Pons (tissue), 1 donor: ENCODE measurements at regions not wholly inside any gene's neighbourhood (a gene's known extent, or its start where the extent isn't known, plus 50 kb on each side); places are given as distances from the start of the nearest gene placed in this dataset.
"Not testable (repeated sequence)": the region's sequence is repeated elsewhere in the genome, so short reads cannot be mapped to it uniquely, and the experiment has no call there.

Experiments
- DNase-seq: peaks from one replicate; pipeline ENCODE4 v3.0.0-alpha.2; 2016; ENCODE audit warnings: low spot score

DNA sequence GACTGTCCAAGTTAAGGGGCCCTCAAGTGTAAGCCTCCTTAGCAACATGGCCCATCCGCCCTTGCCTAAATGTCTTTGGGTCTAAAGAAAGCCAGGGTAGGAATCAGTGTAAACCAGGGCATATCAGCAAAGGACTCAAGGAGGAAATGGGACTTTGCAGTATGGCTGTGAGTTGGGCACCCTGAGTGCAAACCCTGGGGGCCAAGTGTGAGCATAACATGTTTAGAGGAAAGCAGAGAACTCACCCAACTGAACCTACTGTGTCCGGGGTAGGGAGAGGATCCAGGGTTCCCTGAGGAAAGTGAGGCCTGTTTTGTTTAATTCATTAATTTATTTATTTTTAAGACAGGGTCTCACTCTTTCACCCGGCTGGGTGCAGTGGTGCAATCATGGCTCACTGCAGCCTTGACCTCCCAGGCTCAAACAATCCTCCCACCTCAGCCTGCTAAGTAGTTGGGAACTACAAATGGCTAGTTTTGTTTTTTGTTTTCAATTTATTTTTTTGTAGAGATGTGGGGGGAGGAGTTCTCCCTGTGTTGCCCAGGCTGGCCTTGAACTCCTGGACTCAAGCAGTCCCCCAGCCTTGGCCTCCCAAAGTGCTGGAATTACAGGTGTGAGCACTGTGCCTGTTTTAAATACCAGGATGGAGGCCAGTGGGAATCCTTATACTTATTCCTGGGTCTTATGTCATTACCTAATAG, 51.0 kb upstream of the ACTR3 start:
- no peak for DNase-seq

GRCh38 chr2:113838277-113838676, 51.6 kb upstream of the ACTR3 start:
- no peak for DNase-seq

DNA sequence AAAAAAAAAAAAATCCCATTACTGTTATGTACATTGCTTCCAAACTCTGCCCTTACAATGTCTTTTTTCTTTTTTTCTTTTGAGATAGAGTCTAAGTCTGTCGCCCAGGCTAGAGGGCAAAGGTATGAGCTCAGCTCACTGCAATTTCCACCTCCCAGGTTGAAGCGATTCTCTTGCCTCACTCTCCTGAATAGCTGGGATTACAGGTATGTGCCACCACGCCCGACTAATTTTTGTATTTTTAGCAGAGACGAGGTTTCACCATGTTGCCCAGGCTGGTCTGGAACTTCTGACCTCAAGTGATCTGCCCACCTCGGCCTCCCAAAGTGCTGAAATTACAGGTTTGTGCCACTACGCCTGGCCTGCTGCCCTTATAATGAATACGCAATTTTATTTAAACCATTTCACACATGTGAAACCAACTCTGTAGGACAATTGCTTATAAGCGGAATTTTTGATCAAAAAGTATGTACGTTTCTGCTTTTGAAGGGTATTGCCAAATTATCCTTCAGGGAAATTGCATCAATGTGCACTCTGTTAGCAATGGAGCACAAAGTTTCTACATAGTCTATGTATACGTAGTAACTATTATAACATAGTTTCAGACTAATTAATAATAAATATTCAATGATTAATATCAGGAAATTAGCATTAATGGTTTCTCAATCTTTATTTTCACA, 55.7 kb upstream of the ACTR3 start:
- DNase-seq, result no peak

DNA sequence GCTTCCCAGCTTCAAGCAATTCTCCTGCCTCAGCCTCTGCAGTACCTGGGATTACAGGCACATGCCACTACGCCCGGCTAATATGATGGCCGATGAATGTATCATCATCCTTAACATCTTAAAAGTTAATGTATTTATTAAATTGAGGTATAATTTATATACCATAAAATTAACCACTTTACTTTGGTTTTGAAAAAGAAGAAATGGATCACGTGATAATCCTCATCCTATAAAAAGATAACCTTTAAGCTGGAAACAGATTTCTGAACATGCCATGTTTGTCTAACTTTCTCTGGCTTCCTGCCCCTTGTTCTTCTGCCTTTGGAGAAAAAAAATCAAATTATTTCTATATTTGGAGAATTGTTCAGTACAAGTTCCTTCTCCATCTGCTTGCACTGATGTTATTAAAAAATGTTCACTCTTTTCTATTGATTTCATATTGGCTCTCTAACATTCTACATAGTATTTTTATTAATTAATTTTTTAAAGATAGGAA, 57.0 kb upstream of the ACTR3 start:
- no peak for DNase-seq

DNA sequence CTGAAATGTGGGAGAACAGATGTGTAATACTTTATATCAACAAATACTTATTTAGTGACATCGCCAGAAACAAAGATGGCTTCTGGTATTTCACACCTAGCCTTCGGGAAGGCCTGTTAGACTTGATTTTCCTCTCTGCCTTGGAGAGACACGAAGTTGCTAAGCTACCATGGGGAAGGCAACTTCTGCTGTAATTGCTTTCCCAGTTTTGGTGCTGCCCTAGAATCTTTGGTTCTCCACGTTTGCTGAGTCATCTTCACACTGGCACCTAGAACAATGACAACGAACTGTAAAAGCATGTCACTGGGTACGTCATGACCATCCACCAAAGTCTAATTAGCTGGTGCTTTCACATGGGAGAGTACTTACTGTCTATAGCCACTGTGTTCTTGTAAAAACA, 58.7 kb upstream of the ACTR3 start:
- no peak for DNase-seq

DNA sequence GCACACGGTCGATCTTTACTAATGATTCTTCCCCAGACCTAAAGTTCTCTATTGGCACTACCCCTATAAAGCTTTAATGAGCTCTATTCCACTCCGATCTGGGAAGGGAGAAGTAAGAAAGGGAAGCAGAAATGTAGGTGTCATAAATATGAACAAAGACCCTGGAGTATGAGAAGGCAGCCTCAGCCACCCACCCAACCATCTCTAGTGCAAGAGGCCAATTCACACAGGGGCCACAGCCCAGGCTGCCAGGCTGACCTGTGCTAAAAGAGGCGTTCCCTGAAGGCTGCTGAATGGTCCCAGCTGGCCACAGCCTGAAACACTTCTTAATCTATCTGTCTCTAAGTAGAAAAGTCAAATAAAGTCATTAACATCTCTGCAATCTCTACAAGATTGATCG, 60.1 kb upstream of the ACTR3 start:
- DNase-seq, result no peak

GRCh38 chr2:113829270-113829669, 60.6 kb upstream of the ACTR3 start:
- no peak for DNase-seq

DNA sequence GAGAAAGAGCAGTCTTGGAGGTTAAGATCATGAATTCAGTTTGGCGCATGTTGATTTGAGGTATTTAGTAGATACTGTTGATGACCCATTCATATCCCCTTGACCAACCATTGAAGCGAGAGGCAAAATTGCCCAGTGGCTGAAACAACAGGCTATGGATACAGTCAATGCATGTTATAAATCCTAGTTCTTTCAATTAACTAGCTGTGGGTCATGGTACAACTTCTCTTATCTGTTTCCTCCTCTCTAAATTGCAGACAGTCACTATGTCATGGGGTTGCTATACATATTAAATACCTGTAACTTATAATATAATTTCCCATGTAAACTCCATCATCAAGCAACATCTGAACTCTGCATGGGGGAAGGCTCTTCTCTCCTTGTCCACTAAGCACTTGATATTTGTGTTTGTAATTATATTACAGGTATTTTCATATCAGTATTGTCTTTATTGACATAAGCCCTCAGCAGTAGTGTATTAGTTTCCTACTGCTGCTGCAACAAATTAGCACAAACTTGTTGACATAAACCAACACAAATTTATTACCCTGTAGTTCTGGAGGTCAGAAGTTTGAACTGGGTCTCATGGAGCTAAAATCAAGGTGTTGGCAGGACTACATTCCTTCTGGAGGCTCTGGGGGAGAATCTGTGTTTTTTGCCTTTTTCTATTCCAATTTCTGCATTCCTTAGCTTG, 61.7 kb upstream of the ACTR3 start:
- DNase-seq, result no peak

DNA sequence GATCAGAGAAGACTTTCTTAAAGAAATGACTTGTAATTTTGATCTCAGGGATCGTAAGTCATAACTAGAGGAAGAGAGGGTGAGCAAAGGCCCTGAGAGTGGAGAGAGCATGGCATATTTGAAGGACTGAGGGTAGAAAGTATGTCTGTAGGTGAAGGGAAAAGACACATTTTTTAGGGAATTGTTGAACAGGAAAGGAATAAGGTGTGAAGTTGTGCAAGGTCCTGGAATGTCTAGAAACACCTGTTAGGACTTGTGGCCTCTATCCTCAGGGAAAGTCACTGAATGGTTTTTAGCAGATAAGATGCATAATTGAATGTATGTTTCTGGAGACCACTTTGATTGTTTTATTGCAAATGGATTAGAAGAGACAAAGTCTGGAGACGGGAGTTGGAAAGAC, 62.5 kb upstream of the ACTR3 start:
- DNase-seq, result no peak

- peak; percentile 38 for DNase-seq
These were observed 63.3 kb upstream of the ACTR3 start for GRCh38 chr2:113826346-113827285.

GRCh38 chr2:113823716-113824595, 65.9 kb upstream of the ACTR3 start:
- no peak for DNase-seq

DNA sequence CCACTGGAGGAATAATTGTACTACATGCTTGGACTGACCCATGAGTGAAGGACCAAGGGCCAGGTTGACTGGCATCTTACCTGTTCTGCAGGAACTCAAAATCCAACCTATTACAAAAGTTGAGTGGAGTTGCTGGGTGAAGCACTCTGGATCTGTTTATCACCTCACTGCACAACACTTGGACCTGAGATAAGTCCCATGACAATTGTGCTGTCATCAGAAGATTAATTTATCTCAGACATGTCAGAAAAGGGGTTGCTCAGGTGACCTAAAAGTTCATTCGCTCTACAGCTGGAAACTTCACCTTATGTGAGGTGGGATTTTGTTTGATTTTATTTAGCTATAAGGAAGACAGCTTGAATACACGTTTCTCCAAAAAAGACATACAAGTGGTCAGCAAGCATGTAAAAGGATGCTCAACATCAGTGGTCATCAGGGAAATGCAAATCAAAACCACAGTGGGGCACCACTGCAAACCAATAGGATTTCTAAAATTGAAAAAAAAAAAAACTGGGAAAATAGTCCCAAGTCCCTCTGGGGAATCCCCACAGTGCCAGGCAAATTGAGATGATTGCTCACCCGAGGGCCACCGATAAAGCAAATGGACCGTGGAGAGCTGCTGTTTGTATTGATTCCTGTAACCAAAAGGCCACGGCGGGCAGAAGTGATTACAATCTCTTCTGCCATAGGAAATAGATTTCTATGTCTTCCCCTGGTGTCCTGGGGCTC, 65.8 kb upstream of the SLC35F5 start:
- no peak for DNase-seq

- peak; percentile 6 for DNase-seq
These were observed 62.0 kb upstream of the SLC35F5 start for GRCh38 chr2:113818382-113818951.

- DNase-seq, result not testable (repeated sequence)
These were observed 57.0 kb upstream of the SLC35F5 start for GRCh38 chr2:113813396-113813795.

GRCh38 chr2:113812204-113812603, 55.8 kb upstream of the SLC35F5 start:
- DNase-seq, result no peak

GRCh38 chr2:113809076-113809736, 52.8 kb upstream of the SLC35F5 start:
- DNase-seq, result no peak

DNA sequence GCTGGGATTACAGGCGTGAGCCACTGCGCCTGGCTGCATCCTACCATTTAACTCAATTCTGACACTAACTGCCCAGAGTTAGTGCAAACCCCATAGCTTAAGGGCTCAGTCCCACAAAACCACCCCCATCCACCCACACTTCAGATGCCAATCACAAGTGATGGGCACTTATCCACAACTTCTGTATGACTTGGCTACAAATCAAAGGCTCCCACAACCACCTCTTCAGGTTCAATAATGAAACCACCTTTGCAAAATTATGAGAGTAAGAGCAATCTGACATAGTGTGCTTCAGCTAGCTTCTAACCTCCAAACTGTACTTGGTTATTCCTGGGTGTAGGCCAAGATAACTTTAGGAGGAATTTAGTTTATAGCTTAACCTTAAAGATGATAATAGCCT, 51.3 kb upstream of the SLC35F5 start:
- DNase-seq, result no peak

- DNase-seq, result no peak
These were observed 49.9 kb upstream of the SLC35F5 start for GRCh38 chr2:113806217-113806913.
